T-helper 2 cell treated with Interferon-gamma antibody and Interleukin-4, amounts not matched to agents 5 μg/mL and 100 μg/mL, for 36 hours (primary cell): ENCODE measurements at regions not wholly inside any gene's neighbourhood (a gene's known extent, or its start where the extent isn't known, plus 50 kb on each side); places are given as distances from the start of the nearest gene placed in this dataset.

Experiments used
- DNase-seq: peaks from one replicate; pipeline ENCODE4 v3.0.0; 2021; ENCODE audit warnings: low spot score
- H3K27ac Mint-ChIP-seq: one replicate; pipeline ENCODE4 v1.8.0; 2021; ENCODE audit warnings: mild to moderate bottlenecking, mixed read lengths
- H3K27me3 Mint-ChIP-seq: one replicate; pipeline ENCODE4 v1.8.0; 2021; ENCODE audit warnings: low read depth, mixed read lengths
- H3K36me3 Mint-ChIP-seq: one replicate; pipeline ENCODE4 v1.8.0; 2021; ENCODE audit warnings: low read depth, mixed read lengths
- H3K4me1 Mint-ChIP-seq: one replicate; pipeline ENCODE4 v1.8.0; 2021; ENCODE audit warnings: low read depth, mixed read lengths
- H3K4me3 Mint-ChIP-seq: one replicate; pipeline ENCODE4 v1.8.0; 2022; ENCODE audit warnings: mild to moderate bottlenecking, moderate library complexity, mixed read lengths
- H3K9me3 Mint-ChIP-seq: one replicate; pipeline ENCODE4 v1.8.0; 2021; ENCODE audit warnings: mixed read lengths

DNA sequence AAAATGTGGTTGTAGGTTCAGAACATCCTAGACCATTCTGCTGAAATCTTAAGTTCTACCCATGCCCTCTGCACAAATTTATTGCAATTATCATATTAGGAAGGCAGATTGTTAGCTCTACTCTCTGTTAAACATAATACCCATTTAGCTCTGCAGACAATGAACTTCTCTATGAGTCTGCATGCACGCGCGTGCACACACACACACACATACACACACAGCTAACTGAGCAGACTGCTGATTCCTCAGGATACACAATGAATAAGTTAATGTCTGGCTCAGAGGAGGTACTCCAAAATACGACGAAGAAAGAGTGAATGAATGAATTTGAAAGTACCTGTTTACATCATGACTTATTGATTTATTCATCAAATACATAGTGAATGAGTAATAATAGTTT lies 276.2 kb upstream of the SORCS1 start:
- peaks cover 32% of the 10 kb centered on the region for H3K9me3 Mint-ChIP-seq
- no peaks in the 10 kb centered on the region for H3K4me1 Mint-ChIP-seq
- no peak overlapping the region for H3K27ac Mint-ChIP-seq
- no peaks in the 10 kb centered on the region for H3K36me3 Mint-ChIP-seq
- no peak for DNase-seq
- no peak overlapping the region for H3K4me3 Mint-ChIP-seq
- H3K27me3 Mint-ChIP-seq, result no peaks in the 10 kb centered on the region

DNA sequence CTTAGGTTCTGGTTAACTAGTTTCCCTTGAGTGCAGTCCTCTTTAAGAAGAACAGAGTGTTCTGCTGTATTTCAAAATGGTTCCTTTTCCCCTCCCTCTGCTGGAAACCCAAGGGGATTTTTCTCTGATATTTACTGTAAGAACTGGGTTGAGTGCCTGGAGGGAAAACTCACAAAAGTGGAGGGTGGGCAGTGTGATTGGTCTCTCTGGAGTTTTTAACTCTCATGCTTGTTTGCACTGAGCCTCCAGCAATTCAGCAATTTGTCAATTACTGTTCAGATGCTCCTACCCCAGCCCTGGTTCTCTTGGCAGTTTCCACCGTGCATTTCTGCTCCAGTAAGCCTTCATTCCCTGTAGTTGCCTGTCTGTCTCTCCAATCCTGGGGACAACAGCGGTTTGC lies 273.4 kb upstream of the SORCS1 start:
- Mint-ChIP-seq H3K4me3 (no peak overlapping the region), H3K27ac (no peak overlapping the region), H3K27me3 (no peaks in the 10 kb centered on the region), H3K36me3 (no peaks in the 10 kb centered on the region), H3K9me3 (peaks cover 20% of the 10 kb centered on the region), H3K4me1 (no peaks in the 10 kb centered on the region)
- DNase-seq, result no peak

GRCh38 chr10:107436568-107436967 lies 272.1 kb upstream of the SORCS1 start:
- Mint-ChIP-seq H3K27ac (no peak overlapping the region), H3K9me3 (peaks cover 17% of the 10 kb centered on the region), H3K27me3 (no peaks in the 10 kb centered on the region), H3K4me3 (no peak overlapping the region), H3K4me1 (no peaks in the 10 kb centered on the region), H3K36me3 (no peaks in the 10 kb centered on the region)
- no peak for DNase-seq

DNA sequence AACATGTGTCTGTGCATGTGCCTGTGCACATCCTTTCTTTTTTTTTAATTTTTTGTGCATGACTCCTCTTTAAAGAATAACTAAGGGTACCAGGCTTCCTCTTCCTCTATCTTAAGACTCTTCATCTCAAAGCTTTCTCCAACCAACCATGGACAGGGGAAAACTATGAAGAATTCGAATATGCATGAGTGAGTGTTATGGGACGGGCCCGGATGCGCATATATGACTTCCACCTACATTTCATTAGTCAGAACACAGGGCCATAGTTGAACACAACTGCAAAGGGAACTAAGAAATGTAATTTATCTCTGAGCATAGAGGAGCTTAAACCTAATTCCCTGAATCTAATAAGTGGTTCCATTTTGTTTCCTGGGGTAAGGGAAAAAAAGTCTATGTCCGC lies 270.3 kb upstream of the SORCS1 start:
- no peak overlapping the region for H3K4me3 Mint-ChIP-seq
- DNase-seq, result no peak
- no peaks in the 10 kb centered on the region for H3K36me3 Mint-ChIP-seq
- peaks cover 9% of the 10 kb centered on the region for H3K9me3 Mint-ChIP-seq
- H3K4me1 Mint-ChIP-seq, result no peaks in the 10 kb centered on the region
- H3K27me3 Mint-ChIP-seq, result no peaks in the 10 kb centered on the region
- no peak overlapping the region for H3K27ac Mint-ChIP-seq

DNA sequence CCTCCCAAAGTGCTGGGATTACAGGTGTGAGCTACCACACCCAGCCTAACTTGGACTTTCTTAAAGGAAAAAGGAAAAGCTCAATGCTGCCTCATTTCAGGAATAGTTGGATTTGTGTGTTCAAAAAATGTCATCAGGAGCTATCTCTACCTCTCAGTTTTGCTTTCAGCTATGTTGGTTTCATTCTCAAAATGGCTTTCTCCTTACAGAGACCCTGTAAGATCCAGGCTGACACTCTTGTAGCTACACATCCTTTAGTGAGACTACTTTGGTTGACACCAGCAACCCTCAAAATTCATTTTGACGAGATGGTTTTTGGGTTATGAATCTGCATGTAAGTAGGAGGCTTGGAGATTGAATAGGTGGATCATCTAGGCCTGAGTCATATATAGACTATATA lies 269.7 kb upstream of the SORCS1 start:
- no peak for DNase-seq
- Mint-ChIP-seq H3K9me3 (peaks cover 9% of the 10 kb centered on the region), H3K4me1 (no peaks in the 10 kb centered on the region), H3K27ac (no peak overlapping the region), H3K4me3 (no peak overlapping the region), H3K27me3 (no peaks in the 10 kb centered on the region), H3K36me3 (no peaks in the 10 kb centered on the region)

DNA sequence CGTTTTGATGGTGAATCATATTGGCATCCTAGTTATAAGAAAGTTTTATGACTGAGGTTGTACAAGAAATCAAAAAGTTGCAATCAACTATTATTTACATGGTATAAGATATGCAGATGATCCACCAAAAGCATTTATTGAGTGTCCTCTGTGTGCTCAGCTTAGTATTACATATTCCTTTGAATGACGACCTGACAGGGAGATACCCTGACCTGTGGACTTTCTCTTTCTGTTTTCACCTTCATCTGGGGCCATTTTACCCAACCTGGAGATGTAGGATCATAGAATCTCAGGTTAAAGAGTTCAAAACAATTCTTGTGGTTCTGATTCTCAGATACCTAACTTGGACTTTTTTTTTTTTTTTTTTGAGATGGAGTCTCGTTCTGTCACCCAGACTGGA lies 269.1 kb upstream of the SORCS1 start:
- H3K4me3 Mint-ChIP-seq, result no peak overlapping the region
- no peak overlapping the region for H3K27ac Mint-ChIP-seq
- H3K36me3 Mint-ChIP-seq, result no peaks in the 10 kb centered on the region
- H3K27me3 Mint-ChIP-seq, result no peaks in the 10 kb centered on the region
- no peaks in the 10 kb centered on the region for H3K4me1 Mint-ChIP-seq
- DNase-seq, result no peak
- H3K9me3 Mint-ChIP-seq, result peaks cover 14% of the 10 kb centered on the region

DNA sequence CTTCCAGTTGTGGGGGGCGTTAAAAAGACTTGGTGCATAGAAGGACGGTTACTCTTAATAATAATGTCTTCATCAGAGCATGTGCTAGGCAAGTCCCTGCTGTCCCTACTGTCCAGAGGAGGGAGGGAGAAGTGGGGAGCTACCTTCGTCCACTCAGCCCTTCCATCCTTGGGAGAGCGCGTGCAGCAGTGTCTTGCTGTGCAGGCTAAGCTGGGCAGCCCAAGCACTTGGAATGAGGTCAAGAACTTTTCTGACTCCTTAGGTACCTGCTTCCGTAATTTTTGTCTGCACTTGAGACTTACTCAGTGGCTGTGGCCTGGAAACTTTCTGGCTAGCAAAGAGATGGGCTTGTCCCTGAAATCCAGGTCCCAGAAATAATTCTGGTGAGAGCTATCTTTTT lies 265.9 kb upstream of the SORCS1 start:
- no peak overlapping the region for H3K27ac Mint-ChIP-seq
- H3K36me3 Mint-ChIP-seq, result no peaks in the 10 kb centered on the region
- no peak for DNase-seq
- H3K9me3 Mint-ChIP-seq, result peaks cover 21% of the 10 kb centered on the region
- no peak overlapping the region for H3K4me3 Mint-ChIP-seq
- no peaks in the 10 kb centered on the region for H3K27me3 Mint-ChIP-seq
- no peaks in the 10 kb centered on the region for H3K4me1 Mint-ChIP-seq

DNA sequence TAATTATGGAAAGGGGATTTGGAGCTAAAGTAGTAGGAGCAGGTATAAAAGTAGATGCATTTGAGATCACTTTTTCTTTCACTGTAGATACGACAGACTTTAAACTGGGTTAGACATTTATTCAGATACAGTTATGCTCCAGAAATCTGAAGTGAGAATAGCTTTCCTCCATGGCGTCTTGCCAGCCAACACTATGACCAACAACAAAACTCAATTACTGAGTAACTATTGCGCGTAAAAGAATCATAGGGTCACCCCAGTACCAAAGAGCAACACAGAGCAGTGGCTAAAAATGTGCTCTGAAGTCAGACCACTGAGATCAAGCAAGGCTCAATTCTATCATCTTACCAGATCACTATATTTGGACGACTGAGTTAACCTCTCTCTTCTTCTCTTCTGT lies 262.5 kb upstream of the SORCS1 start:
- Mint-ChIP-seq H3K27ac (no peak overlapping the region), H3K36me3 (no peaks in the 10 kb centered on the region), H3K4me3 (no peak overlapping the region), H3K27me3 (no peaks in the 10 kb centered on the region), H3K4me1 (no peaks in the 10 kb centered on the region), H3K9me3 (peaks cover 30% of the 10 kb centered on the region)
- DNase-seq, result no peak

GRCh38 chr10:107425931-107426553 lies 261.5 kb upstream of the SORCS1 start:
- H3K4me3 Mint-ChIP-seq, result no peak overlapping the region
- no peaks in the 10 kb centered on the region for H3K4me1 Mint-ChIP-seq
- no peak overlapping the region for H3K27ac Mint-ChIP-seq
- no peaks in the 10 kb centered on the region for H3K27me3 Mint-ChIP-seq
- peaks cover 33% of the 10 kb centered on the region for H3K9me3 Mint-ChIP-seq
- H3K36me3 Mint-ChIP-seq, result no peaks in the 10 kb centered on the region
- no peak for DNase-seq

DNA sequence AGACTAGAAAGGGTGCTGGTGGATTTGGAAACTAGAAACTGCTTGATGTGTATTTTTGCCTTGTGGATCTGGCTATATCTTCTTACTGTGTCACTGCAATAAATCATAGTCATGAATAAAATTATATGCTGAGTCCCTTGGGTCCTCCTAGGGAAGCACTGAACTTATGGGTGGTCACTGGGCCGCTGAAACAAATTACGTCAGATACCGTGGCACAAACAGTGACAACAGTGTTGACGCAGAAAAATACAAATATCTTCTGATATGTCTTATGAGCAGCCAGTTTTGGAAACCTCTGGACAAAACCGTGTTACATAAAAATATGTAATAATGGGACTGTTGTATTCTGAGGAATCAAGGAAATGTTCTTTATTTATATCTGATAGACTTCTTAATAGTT lies 260.1 kb upstream of the SORCS1 start:
- DNase-seq, result no peak
- H3K36me3 Mint-ChIP-seq, result no peaks in the 10 kb centered on the region
- H3K4me3 Mint-ChIP-seq, result no peak overlapping the region
- peaks cover 33% of the 10 kb centered on the region for H3K9me3 Mint-ChIP-seq
- no peaks in the 10 kb centered on the region for H3K27me3 Mint-ChIP-seq
- H3K4me1 Mint-ChIP-seq, result no peaks in the 10 kb centered on the region
- H3K27ac Mint-ChIP-seq, result no peak overlapping the region

DNA sequence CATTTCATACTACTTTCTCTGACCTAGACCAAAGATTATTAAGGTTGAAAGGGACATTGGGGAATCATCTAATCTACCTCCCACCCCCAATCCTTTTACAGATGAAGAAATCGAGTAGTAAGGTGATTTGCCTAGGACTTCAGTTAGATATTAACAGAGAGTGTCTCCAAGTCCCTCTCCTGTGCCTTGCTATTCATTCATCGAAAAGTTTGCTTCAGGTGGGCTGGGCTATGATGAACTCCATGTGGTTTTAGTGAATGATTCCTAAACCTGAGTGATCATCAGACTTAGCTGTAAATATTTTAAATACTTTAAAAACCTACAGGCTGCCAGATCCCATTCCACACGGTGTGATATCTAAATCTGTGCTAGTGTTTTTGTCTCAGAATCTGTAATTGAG lies 259.4 kb upstream of the SORCS1 start:
- Mint-ChIP-seq H3K9me3 (peaks cover 31% of the 10 kb centered on the region), H3K4me3 (no peak overlapping the region), H3K27me3 (no peaks in the 10 kb centered on the region), H3K4me1 (no peaks in the 10 kb centered on the region), H3K27ac (no peak overlapping the region), H3K36me3 (no peaks in the 10 kb centered on the region)
- DNase-seq, result no peak

GRCh38 chr10:107422681-107423080 lies 258.2 kb upstream of the SORCS1 start:
- no peak overlapping the region for H3K27ac Mint-ChIP-seq
- H3K9me3 Mint-ChIP-seq, result peaks cover 27% of the 10 kb centered on the region
- no peaks in the 10 kb centered on the region for H3K27me3 Mint-ChIP-seq
- no peaks in the 10 kb centered on the region for H3K4me1 Mint-ChIP-seq
- no peak overlapping the region for H3K4me3 Mint-ChIP-seq
- no peak for DNase-seq
- H3K36me3 Mint-ChIP-seq, result no peaks in the 10 kb centered on the region

GRCh38 chr10:107420196-107420595 lies 255.7 kb upstream of the SORCS1 start:
- no peak for DNase-seq
- H3K27ac Mint-ChIP-seq, result no peak overlapping the region
- no peak overlapping the region for H3K4me3 Mint-ChIP-seq
- peaks cover 13% of the 10 kb centered on the region for H3K9me3 Mint-ChIP-seq
- H3K27me3 Mint-ChIP-seq, result no peaks in the 10 kb centered on the region
- H3K4me1 Mint-ChIP-seq, result no peaks in the 10 kb centered on the region
- H3K36me3 Mint-ChIP-seq, result no peaks in the 10 kb centered on the region

- Mint-ChIP-seq H3K9me3 (peaks cover 3% of the 10 kb centered on the region), H3K36me3 (no peaks in the 10 kb centered on the region), H3K4me1 (no peaks in the 10 kb centered on the region), H3K27me3 (no peaks in the 10 kb centered on the region), H3K27ac (no peak overlapping the region), H3K4me3 (no peak overlapping the region)
- no peak for DNase-seq
Measured at GRCh38 chr10:107418085-107418806, 253.7 kb upstream of the SORCS1 start.

DNA sequence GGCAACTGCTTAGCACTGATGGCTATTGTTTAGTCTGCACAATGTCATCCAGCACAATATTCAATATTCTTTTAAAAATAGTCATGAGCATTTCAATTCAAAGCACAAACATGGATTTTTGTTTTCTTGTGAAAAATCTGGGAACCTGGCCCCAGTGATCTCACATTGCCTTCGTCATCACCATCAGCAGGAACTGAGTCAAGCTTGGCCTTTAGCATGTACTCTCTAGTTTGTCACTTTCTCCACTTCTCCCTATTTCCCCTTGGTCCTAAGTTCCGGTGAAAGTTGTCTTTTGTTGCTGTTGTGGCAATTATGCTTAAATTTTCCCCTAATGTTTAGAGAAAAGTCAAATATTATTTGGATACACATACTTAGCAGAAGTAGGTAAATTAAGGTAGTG lies 252.9 kb upstream of the SORCS1 start:
- Mint-ChIP-seq H3K36me3 (no peaks in the 10 kb centered on the region), H3K4me3 (no peak overlapping the region), H3K27me3 (no peaks in the 10 kb centered on the region), H3K4me1 (no peaks in the 10 kb centered on the region), H3K9me3 (peaks cover 3% of the 10 kb centered on the region), H3K27ac (no peak overlapping the region)
- no peak for DNase-seq
